ENCODE measurements at regions not wholly inside any gene's neighbourhood (a gene's known extent, or its start where the extent isn't known, plus 50 kb on each side); places are given as distances from the start of the nearest gene placed in this dataset.

GRCh38 chr6:118718297-118718696 lies 66.9 kb upstream of the CEP85L start:
- ChIA-PET CTCF (no interaction called here), POLR2A (no interaction called here), SMC1A (ENCODE audit: uncharacterized antibody, unreplicated experiment) (interaction anchor here (1.0 kb wide), 1 partner anchor 13 kb away, joined by 4 read pairs; no protein-coding TSS in a partner anchor), RAD21 (ENCODE audit: unreplicated experiment) (no interaction called here)
- no TSS peak for BruUV-seq (replicated peaks)
- ATAC-seq (no peak), DNase-seq (ENCODE audit: low read depth, low spot score) (no peak), FAIRE-seq (no peak)
- H3K4me3 ChIP-seq = no peak overlapping the region
- no peak overlapping the region for H2AFZ ChIP-seq (ENCODE audit: control insufficient read depth, low read depth, low read length)
- H3K4me1 ChIP-seq (ENCODE audit: control insufficient read depth, insufficient read depth, low read length) = peaks cover 16% of the 10 kb centered on the region
- 82% methylated on average over 4 of the region's 4 CpGs for WGBS (ENCODE audit: insufficient coverage, insufficient replicate concordance, low lambda C conversion rate, missing lambda C conversion rate)
- no peaks in the 10 kb centered on the region; the same call in 2 of the 3 replicates for H3K9me3 ChIP-seq (replicated peaks; ENCODE audit: control insufficient read depth, insufficient read depth, low read length)
- H4K20me1 ChIP-seq (ENCODE audit: control insufficient read depth, insufficient read depth) = no peaks in the 10 kb centered on the region
- in situ Hi-C loops (cut with MboI) (no loop called here), intact Hi-C loops (cut with micrococcal nuclease; ENCODE audit: unreplicated experiment) (no loop called here)
- H3K4me2 ChIP-seq (ENCODE audit: control insufficient read depth, insufficient read depth) = no peak overlapping the region
- H3K79me2 ChIP-seq (ENCODE audit: control insufficient read depth, insufficient read depth, low read length) = no peaks in the 10 kb centered on the region
- H3K27ac ChIP-seq (ENCODE audit: control insufficient read depth, insufficient read depth) = no peak overlapping the region
- H3K27me3 ChIP-seq (replicated peaks in 1 of 2; ENCODE audit: control insufficient read depth in 2 of 2, insufficient read depth in 2 of 2, low read length in 1 of 2) = no peaks in the 10 kb centered on the region
- H3K36me3 ChIP-seq (ENCODE audit: control insufficient read depth in 2 of 2, insufficient read depth in 2 of 2, low read length in 1 of 2) = no peaks in the 10 kb centered on the region
- H3K9ac ChIP-seq (ENCODE audit: control insufficient read depth, insufficient read depth, low read length) = no peak overlapping the region
- TF ChIP-seq IKZF2 (IDR thresholded peaks at IDR 0.05) (no peak), ZNF687 (IDR thresholded peaks at IDR 0.05) (no peak), SUZ12 (IDR thresholded peaks at IDR 0.05; ENCODE audit: unreplicated experiment) (no peak), KDM1A (IDR thresholded peaks at IDR 0.05; ENCODE audit: borderline replicate concordance) (no peak), MEF2A (IDR thresholded peaks at IDR 0.05; ENCODE audit: insufficient read depth, low read depth, low read length) (no peak), NFXL1 (IDR thresholded peaks at IDR 0.05; ENCODE audit: borderline replicate concordance) (no peak), ZSCAN29 (IDR thresholded peaks at IDR 0.05) (no peak), ZBED1 (IDR thresholded peaks at IDR 0.05; ENCODE audit: borderline replicate concordance) (no peak), NR2C2 (IDR thresholded peaks at IDR 0.05; ENCODE audit: borderline replicate concordance, control insufficient read depth, insufficient read length, low read depth) (no peak), HDAC6 (IDR thresholded peaks at IDR 0.05; ENCODE audit: unreplicated experiment) (no peak)

All from GM12878 (cell line).